GM23338 (cell line): ENCODE measurements at regions not wholly inside any gene's neighbourhood (a gene's known extent, or its start where the extent isn't known, plus 50 kb on each side); places are given as distances from the start of the nearest gene placed in this dataset.
A peak's percentile ranks its signal among the peaks of the same experiment; 100 is the strongest.

ENCODE experiments used
- ATAC-seq: fragments of 200-7000 bp; cut with Tn5 transposase; 3 replicates; pipeline ENCODE4 v1.9.1; 2020
- DNase-seq: peaks from one replicate; pipeline ENCODE4 v3.0.0-alpha.2; 2015; ENCODE audit warnings: low spot score
- H2AFZ ChIP-seq: fragments of 200-600 bp; sonication (generic); 2 replicates; pipeline ENCODE4 v1.8.0; 2016; ENCODE audit warnings: antibody characterized with exemption, mild to moderate bottlenecking, moderate library complexity
- H3F3A ChIP-seq: fragments of 200-600 bp; sonication (generic); replicated peaks from 2 replicates; pipeline ENCODE4 v1.8.0; 2017; ENCODE audit warnings: antibody characterized with exemption, mixed run types, low read depth
- H3K27ac ChIP-seq: fragments of 200-600 bp; sonication (generic); 2 replicates; pipeline ENCODE4 v1.6.1; 2016; ENCODE audit warnings: low read depth
- H3K27me3 ChIP-seq: fragments of 200-600 bp; sonication (generic); 2 replicates; pipeline ENCODE4 v1.8.0; 2016; ENCODE audit warnings: mild to moderate bottlenecking, mixed run types, moderate library complexity; ENCODE audit not compliant: insufficient read depth
- H3K36me3 ChIP-seq: fragments of 200-600 bp; sonication (generic); 2 replicates; pipeline ENCODE4 v1.8.0; 2016; ENCODE audit warnings: mild to moderate bottlenecking; ENCODE audit not compliant: insufficient read depth
- H3K4me1 ChIP-seq: fragments of 200-600 bp; sonication (generic); 2 replicates; pipeline ENCODE4 v1.8.0; 2016; ENCODE audit warnings: mild to moderate bottlenecking, moderate library complexity; ENCODE audit not compliant: insufficient read depth
- H3K4me2 ChIP-seq: fragments of 200-600 bp; sonication (generic); 2 replicates; pipeline ENCODE4 v1.7.1; 2017; ENCODE audit warnings: mixed run types
- H3K4me3 ChIP-seq: fragments of 200-600 bp; sonication (generic); 2 replicates; pipeline ENCODE4 v1.6.1; 2016; ENCODE audit warnings: mixed run types
- H3K79me2 ChIP-seq: fragments of 200-600 bp; sonication (generic); replicated peaks from 2 replicates; pipeline ENCODE4 v1.8.0; 2017; ENCODE audit warnings: mild to moderate bottlenecking; ENCODE audit not compliant: insufficient read depth
- H3K9me2 ChIP-seq: fragments of 200-600 bp; sonication (generic); 2 replicates; pipeline ENCODE4 v1.8.0; 2017; ENCODE audit not compliant: insufficient read depth
- H4K20me1 ChIP-seq: fragments of 200-600 bp; sonication (generic); replicated peaks from 2 replicates; pipeline ENCODE4 v1.8.0; 2017; ENCODE audit warnings: mild to moderate bottlenecking; ENCODE audit not compliant: insufficient read depth
- H3K27ac Mint-ChIP-seq: 2 replicates; pipeline ENCODE4 v1.8.0; 2020; ENCODE audit warnings: inconsistent platforms, mild to moderate bottlenecking, moderate library complexity, mixed read lengths
- H3K27me3 Mint-ChIP-seq: 3 replicates; pipeline ENCODE4 v1.8.0; 2022; ENCODE audit warnings: low read depth, mild to moderate bottlenecking, moderate library complexity, mixed read lengths, inconsistent platforms; ENCODE audit not compliant: insufficient read depth, poor library complexity
- H3K36me3 Mint-ChIP-seq: 3 replicates; pipeline ENCODE4 v1.8.0; 2021; ENCODE audit warnings: low read depth, mild to moderate bottlenecking, inconsistent platforms, moderate library complexity, mixed read lengths
- H3K4me1 Mint-ChIP-seq: 3 replicates; pipeline ENCODE4 v1.8.0; 2020; ENCODE audit warnings: mild to moderate bottlenecking, inconsistent platforms, mixed read lengths
- H3K4me3 Mint-ChIP-seq: 3 replicates; pipeline ENCODE4 v1.8.0; 2021; ENCODE audit warnings: moderate library complexity, mild to moderate bottlenecking, inconsistent platforms, mixed read lengths
- H3K9me3 Mint-ChIP-seq: 3 replicates; pipeline ENCODE4 v1.8.0; 2020; ENCODE audit warnings: moderate library complexity, mild to moderate bottlenecking, inconsistent platforms, mixed read lengths
- CREB1 ChIP-seq: fragments of 250-450 bp; sonication (Bioruptor Pico); IDR thresholded peaks from 2 replicates; pipeline ENCODE4 v1.5.0; 2020; ENCODE audit warnings: low read depth, mild to moderate bottlenecking, moderate library complexity
- EZH2 ChIP-seq: fragments of 200-600 bp; sonication (generic); IDR thresholded peaks from one replicate; pipeline ENCODE4 v1.8.0; 2017; ENCODE audit warnings: antibody characterized with exemption, mild to moderate bottlenecking, low read depth; ENCODE audit not compliant: unreplicated experiment
- EZH2phosphoT487 ChIP-seq: fragments of 200-600 bp; sonication (generic); IDR thresholded peaks from one replicate; pipeline ENCODE4 v1.8.1; 2018; ENCODE audit warnings: antibody characterized with exemption; ENCODE audit not compliant: unreplicated experiment
- POLR2AphosphoS5 ChIP-seq: IDR thresholded peaks from 2 replicates; pipeline ENCODE4 v1.6.1; 2016; ENCODE audit warnings: antibody characterized with exemption, low read depth
- STAT1 ChIP-seq: IDR thresholded peaks from one replicate; pipeline ENCODE4 v1.6.1; 2016; ENCODE audit warnings: antibody characterized with exemption; ENCODE audit not compliant: unreplicated experiment
- ZNF114 ChIP-seq: fragments of 250-450 bp; sonication (Bioruptor Pico); IDR thresholded peaks from 2 replicates; pipeline ENCODE4 v1.5.0; 2020; ENCODE audit warnings: mild to moderate bottlenecking, moderate library complexity
- ZNF331 ChIP-seq: fragments of 250-450 bp; sonication (Bioruptor Pico); IDR thresholded peaks from 2 replicates; pipeline ENCODE4 v1.5.0; 2020; ENCODE audit warnings: low read depth, mild to moderate bottlenecking, moderate library complexity
- TF ChIP-seq, protein P1 (sequence below), 2 experiments: fragments of 200-600 bp in 1 of 2; sonication (generic) in 1 of 2; conservative IDR thresholded peaks; 2 replicates each; pipeline versions ENCODE4 v1.5.1 to v1.6.1; 2016 to 2017; ENCODE audit warnings: antibody characterized with exemption in 2 of 2, low read depth in 2 of 2, mild to moderate bottlenecking in 2 of 2, moderate library complexity in 1 of 2
- TF ChIP-seq, protein P2 (sequence below): IDR thresholded peaks from one replicate; pipeline ENCODE4 v1.6.1; 2018; ENCODE audit warnings: antibody characterized with exemption; ENCODE audit not compliant: unreplicated experiment
- TF ChIP-seq, protein P3 (sequence below): fragments of 250-450 bp; sonication (Bioruptor Pico); IDR thresholded peaks from 2 replicates; pipeline ENCODE4 v1.5.0; 2020; ENCODE audit warnings: mild to moderate bottlenecking, moderate library complexity

DNA sequence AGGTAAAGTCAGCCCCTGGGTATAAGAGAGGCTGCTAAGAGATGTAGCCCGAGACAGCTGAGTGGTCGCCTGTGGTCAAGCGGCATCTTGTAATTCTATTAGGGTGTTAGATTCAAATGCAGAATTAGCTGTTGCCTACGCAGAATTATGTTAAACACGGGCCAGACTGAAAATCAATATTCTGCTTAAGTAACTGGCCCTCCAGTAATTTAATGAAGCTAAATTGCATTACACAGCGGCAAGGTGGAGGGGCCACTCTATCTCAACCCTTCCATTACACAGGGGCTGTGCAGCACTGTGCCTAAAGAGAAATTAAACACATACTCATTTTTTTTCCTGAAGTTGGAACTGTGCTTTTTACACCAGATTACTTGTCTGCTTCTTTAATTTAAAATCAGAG lies 448.5 kb upstream of the MGMT start (continued):
- TF ChIP-seq, protein P1, sequence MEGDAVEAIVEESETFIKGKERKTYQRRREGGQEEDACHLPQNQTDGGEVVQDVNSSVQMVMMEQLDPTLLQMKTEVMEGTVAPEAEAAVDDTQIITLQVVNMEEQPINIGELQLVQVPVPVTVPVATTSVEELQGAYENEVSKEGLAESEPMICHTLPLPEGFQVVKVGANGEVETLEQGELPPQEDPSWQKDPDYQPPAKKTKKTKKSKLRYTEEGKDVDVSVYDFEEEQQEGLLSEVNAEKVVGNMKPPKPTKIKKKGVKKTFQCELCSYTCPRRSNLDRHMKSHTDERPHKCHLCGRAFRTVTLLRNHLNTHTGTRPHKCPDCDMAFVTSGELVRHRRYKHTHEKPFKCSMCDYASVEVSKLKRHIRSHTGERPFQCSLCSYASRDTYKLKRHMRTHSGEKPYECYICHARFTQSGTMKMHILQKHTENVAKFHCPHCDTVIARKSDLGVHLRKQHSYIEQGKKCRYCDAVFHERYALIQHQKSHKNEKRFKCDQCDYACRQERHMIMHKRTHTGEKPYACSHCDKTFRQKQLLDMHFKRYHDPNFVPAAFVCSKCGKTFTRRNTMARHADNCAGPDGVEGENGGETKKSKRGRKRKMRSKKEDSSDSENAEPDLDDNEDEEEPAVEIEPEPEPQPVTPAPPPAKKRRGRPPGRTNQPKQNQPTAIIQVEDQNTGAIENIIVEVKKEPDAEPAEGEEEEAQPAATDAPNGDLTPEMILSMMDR (conservative IDR thresholded peaks at IDR 0.05; ENCODE audit: low read depth in 2 of 2), result no peak
- TF ChIP-seq ZNF331 (no peak), POLR2AphosphoS5 (no peak), ZNF114 (CRISPR knock-in tag) (no peak), EZH2phosphoT487 (no peak), EZH2 (no peak), CREB1 (CRISPR knock-in tag) (no peak), STAT1 (no peak)
- TF ChIP-seq, protein P2, sequence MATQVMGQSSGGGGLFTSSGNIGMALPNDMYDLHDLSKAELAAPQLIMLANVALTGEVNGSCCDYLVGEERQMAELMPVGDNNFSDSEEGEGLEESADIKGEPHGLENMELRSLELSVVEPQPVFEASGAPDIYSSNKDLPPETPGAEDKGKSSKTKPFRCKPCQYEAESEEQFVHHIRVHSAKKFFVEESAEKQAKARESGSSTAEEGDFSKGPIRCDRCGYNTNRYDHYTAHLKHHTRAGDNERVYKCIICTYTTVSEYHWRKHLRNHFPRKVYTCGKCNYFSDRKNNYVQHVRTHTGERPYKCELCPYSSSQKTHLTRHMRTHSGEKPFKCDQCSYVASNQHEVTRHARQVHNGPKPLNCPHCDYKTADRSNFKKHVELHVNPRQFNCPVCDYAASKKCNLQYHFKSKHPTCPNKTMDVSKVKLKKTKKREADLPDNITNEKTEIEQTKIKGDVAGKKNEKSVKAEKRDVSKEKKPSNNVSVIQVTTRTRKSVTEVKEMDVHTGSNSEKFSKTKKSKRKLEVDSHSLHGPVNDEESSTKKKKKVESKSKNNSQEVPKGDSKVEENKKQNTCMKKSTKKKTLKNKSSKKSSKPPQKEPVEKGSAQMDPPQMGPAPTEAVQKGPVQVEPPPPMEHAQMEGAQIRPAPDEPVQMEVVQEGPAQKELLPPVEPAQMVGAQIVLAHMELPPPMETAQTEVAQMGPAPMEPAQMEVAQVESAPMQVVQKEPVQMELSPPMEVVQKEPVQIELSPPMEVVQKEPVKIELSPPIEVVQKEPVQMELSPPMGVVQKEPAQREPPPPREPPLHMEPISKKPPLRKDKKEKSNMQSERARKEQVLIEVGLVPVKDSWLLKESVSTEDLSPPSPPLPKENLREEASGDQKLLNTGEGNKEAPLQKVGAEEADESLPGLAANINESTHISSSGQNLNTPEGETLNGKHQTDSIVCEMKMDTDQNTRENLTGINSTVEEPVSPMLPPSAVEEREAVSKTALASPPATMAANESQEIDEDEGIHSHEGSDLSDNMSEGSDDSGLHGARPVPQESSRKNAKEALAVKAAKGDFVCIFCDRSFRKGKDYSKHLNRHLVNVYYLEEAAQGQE, result no peak

DNA sequence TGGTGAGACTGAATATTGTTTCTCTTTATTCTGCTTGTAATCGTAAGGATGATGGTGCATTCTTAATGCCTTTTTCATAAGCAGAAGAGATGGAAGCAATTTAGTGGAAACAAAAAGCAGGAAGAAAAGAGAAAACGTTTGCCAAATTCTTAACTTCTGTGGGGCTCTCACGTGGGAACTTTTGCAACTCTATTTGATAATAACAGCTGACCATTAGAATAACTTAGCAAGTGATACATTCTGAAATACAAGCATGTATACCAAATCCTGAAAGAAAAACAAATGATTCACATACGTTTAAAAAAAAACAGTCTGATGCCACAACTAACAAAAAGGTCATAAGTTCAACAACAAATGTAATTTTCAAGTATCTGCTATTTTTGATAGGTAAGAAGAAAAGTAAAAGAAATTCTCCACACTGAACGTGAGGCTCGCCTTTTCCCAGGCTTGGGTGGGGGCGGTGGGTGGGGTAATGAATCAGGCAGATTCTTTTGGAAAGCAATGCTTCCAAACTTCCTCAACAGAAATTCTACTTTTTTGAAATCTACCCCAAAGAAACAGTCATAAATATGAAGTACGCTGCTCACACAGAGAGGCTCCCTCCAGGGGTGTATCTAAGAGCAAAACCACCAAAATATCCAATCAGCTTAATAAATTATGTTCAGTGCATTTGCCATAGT lies 446.2 kb upstream of the MGMT start:
- H3K36me3 ChIP-seq, result no peaks in the 10 kb centered on the region
- H3K79me2 ChIP-seq, result no peaks in the 10 kb centered on the region
- H3K9me2 ChIP-seq, result no peaks in the 10 kb centered on the region
- no peak overlapping the region for H3K27ac ChIP-seq
- H3K36me3 Mint-ChIP-seq, result no peaks in the 10 kb centered on the region
- TF ChIP-seq, protein P3, sequence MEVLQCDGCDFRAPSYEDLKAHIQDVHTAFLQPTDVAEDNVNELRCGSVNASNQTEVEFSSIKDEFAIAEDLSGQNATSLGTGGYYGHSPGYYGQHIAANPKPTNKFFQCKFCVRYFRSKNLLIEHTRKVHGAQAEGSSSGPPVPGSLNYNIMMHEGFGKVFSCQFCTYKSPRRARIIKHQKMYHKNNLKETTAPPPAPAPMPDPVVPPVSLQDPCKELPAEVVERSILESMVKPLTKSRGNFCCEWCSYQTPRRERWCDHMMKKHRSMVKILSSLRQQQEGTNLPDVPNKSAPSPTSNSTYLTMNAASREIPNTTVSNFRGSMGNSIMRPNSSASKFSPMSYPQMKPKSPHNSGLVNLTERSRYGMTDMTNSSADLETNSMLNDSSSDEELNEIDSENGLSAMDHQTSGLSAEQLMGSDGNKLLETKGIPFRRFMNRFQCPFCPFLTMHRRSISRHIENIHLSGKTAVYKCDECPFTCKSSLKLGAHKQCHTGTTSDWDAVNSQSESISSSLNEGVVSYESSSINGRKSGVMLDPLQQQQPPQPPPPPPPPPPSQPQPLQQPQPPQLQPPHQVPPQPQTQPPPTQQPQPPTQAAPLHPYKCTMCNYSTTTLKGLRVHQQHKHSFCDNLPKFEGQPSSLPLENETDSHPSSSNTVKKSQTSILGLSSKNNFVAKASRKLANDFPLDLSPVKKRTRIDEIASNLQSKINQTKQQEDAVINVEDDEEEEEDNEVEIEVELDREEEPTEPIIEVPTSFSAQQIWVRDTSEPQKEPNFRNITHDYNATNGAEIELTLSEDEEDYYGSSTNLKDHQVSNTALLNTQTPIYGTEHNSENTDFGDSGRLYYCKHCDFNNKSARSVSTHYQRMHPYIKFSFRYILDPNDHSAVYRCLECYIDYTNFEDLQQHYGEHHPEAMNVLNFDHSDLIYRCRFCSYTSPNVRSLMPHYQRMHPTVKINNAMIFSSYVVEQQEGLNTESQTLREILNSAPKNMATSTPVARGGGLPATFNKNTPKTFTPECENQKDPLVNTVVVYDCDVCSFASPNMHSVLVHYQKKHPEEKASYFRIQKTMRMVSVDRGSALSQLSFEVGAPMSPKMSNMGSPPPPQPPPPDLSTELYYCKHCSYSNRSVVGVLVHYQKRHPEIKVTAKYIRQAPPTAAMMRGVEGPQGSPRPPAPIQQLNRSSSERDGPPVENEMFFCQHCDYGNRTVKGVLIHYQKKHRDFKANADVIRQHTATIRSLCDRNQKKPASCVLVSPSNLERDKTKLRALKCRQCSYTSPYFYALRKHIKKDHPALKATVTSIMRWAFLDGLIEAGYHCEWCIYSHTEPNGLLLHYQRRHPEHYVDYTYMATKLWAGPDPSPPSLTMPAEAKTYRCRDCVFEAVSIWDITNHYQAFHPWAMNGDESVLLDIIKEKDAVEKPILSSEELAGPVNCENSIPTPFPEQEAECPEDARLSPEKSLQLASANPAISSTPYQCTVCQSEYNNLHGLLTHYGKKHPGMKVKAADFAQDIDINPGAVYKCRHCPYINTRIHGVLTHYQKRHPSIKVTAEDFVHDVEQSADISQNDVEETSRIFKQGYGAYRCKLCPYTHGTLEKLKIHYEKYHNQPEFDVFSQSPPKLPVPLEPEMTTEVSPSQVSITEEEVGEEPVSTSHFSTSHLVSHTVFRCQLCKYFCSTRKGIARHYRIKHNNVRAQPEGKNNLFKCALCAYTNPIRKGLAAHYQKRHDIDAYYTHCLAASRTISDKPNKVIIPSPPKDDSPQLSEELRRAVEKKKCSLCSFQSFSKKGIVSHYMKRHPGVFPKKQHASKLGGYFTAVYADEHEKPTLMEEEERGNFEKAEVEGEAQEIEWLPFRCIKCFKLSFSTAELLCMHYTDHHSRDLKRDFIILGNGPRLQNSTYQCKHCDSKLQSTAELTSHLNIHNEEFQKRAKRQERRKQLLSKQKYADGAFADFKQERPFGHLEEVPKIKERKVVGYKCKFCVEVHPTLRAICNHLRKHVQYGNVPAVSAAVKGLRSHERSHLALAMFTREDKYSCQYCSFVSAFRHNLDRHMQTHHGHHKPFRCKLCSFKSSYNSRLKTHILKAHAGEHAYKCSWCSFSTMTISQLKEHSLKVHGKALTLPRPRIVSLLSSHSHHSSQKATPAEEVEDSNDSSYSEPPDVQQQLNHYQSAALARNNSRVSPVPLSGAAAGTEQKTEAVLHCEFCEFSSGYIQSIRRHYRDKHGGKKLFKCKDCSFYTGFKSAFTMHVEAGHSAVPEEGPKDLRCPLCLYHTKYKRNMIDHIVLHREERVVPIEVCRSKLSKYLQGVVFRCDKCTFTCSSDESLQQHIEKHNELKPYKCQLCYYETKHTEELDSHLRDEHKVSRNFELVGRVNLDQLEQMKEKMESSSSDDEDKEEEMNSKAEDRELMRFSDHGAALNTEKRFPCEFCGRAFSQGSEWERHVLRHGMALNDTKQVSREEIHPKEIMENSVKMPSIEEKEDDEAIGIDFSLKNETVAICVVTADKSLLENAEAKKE, result no peak
- TF ChIP-seq EZH2 (no peak), ZNF331 (no peak), POLR2AphosphoS5 (no peak), EZH2phosphoT487 (no peak)
- H3K9me3 Mint-ChIP-seq, result no peaks in the 10 kb centered on the region
- H3F3A ChIP-seq, result no peaks in the 10 kb centered on the region
- no peaks in the 10 kb centered on the region for H4K20me1 ChIP-seq
- peak overlapping the region; percentile 23 for H3K4me2 ChIP-seq
- H2AFZ ChIP-seq, result peak overlapping the region; percentile 85; the same call in 1 of the 2 replicates
- H3K4me3 ChIP-seq, result no peak overlapping the region
- H3K4me1 Mint-ChIP-seq, result peaks cover 51% of the 10 kb centered on the region
- no peaks in the 10 kb centered on the region for H3K27me3 Mint-ChIP-seq
- H3K27ac Mint-ChIP-seq, result no peak overlapping the region
- no peaks in the 10 kb centered on the region for H3K27me3 ChIP-seq
- H3K4me3 Mint-ChIP-seq, result no peak overlapping the region
- no peak for DNase-seq
- ATAC-seq, result no peak
- peaks cover 36% of the 10 kb centered on the region for H3K4me1 ChIP-seq
